VCaP (cell line): ENCODE measurements at regions not wholly inside any gene's neighbourhood (a gene's known extent, or its start where the extent isn't known, plus 50 kb on each side); places are given as distances from the start of the nearest gene placed in this dataset.

Experiments used
- H3K27ac ChIP-seq: fragments of 450-650 bp; 2 replicates; pipeline ENCODE4 v1.5.1; 2017
- TF ChIP-seq, protein P1 (sequence below): fragments of 450-650 bp; conservative IDR thresholded peaks from 2 replicates; pipeline ENCODE4 v1.5.1; 2017; ENCODE audit warnings: mild to moderate bottlenecking, moderate library complexity

DNA sequence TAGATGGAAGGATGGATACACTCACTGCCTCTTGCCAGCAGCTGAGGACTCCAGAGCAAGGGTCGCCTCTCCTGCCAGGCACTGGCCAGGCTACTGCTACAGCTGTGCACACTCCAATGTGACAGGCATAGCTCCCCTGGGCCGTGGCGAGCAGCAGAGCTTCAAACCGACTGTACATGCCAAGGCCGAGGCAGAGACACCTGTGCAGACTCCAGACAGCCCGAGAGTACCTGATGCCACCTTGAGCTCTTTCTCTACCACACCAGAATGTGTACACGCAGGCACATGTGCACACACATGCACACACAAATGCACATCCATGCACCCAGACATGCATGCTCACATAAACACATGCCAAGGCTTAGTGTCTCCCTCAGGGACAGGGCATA is 508.3 kb upstream of the MYT1L start:
- no peak overlapping the region for H3K27ac ChIP-seq
- TF ChIP-seq, protein P1, sequence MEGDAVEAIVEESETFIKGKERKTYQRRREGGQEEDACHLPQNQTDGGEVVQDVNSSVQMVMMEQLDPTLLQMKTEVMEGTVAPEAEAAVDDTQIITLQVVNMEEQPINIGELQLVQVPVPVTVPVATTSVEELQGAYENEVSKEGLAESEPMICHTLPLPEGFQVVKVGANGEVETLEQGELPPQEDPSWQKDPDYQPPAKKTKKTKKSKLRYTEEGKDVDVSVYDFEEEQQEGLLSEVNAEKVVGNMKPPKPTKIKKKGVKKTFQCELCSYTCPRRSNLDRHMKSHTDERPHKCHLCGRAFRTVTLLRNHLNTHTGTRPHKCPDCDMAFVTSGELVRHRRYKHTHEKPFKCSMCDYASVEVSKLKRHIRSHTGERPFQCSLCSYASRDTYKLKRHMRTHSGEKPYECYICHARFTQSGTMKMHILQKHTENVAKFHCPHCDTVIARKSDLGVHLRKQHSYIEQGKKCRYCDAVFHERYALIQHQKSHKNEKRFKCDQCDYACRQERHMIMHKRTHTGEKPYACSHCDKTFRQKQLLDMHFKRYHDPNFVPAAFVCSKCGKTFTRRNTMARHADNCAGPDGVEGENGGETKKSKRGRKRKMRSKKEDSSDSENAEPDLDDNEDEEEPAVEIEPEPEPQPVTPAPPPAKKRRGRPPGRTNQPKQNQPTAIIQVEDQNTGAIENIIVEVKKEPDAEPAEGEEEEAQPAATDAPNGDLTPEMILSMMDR, result no peak

DNA sequence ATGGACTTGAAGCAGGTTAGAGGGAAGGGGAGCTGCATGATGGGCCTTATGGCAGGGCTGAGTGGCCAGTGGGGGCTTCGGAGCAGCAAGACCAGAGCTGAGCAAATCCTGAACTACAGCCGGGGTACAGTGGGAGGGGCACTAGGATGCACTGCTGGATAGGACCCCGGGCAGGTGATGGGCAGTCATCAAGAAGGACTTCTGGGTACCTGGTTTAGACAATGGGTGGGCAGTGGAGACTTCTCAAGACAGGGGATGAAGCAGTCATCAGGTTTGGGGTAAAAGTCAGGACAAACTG is 507.4 kb upstream of the MYT1L start:
- TF ChIP-seq, protein P1, result no peak
- H3K27ac ChIP-seq, result no peak overlapping the region

DNA sequence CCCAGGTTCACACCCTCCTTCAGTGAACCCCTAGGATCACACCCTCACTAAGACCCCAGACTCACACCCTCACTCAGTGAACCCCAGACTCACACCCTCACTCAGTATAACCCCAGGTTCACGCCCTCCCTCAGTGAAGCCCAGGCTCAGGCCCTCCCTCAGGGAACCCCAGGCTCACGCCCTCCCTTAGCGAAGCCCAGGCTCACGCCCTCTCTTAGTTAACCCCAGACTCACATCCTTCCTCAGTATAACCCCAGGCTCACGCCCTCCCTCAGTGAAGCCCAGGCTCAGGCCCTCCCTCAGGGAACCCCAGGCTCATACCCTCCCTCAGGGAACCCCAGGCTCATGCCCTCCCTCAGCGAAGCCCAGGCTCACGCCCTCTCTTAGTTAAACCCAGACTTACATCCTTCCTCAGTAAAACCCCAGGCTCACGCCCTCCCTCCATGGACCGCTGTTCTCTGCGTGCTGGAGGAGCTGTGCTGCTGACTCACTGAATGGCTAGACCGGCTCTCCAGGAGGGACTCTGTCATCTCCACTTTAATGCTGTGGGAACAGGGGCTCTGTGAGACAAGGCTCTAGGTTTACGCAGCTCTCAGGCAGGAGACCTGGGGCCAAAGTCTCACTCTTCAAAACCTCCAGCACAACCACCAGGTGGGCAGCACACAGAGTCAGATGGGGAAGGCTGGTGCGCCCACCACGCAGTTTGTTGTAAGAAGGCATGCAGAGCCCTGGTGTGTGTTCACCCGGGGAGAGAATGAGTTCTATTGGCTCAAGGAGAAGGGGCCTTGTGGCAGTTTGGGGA is 506.9 kb upstream of the MYT1L start:
- H3K27ac ChIP-seq, result no peak overlapping the region
- TF ChIP-seq, protein P1, result no peak

DNA sequence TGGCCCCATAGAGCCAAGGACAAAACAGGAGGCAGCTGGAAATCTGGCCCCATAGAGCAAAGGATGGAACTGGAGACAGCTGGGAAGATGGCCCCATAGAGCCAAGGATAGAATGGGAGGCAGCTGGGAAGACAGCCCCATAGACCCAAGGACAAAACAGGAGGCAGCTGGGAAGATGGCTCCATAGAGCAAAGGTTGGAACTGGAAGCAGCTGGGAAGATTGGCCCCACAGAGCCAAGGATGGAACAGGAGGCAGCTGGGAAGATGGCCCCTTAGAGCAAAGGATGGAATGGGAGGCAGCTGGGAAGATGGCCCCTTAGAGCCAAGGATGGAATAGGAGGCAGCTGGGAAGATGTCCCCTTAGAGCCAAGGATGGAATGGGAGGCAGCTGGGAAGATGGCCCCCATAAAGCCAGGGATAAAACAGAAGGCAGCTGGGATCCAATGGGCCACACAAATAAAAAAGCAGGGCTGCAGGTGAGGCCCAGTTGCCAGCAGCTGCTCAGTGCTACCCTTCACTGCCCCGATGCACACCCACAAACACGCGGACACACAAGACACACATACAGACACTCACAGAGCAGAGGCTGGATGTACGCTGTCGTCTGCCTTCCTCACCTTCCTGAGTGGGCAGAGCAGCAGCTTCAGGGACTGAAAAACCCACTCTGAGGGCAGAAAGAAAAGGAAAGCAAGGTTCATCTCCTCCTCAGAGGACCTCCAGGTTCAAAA is 505.4 kb upstream of the MYT1L start:
- TF ChIP-seq, protein P1, result no peak

DNA sequence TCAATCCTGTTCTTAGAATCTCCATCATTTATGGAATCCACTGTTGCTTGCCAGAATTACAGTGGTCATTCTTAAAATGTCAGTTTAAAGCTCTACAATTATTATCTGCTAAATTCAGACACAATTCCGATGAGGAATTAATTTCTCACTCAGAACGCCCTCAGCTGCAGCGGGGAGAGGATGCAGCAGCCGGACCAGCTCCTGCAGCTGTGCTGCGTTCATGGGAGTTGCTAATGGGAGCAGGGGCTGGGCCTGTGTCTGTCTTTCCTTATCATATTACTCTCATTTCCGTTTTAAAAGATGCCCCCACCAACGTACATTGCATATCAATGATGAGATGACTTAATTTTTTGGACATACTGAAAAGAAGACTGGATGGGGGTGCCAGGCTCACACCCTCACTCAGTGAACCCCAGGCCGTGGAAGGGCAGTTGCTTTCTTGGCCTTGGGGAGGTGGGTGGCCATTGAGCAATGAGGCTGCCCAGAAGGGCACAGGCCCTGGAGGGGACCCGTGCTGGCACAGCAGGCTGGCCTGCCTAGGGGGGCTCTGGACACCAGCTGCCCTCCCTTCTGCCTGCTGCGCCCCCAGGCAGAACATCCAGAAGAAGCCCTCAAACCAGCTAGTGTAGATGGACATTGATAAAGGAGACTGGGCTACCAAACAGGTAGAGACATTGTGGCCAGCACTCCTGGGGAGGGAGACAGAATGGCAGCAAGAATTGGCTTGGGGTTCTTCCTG is 503.6 kb upstream of the MYT1L start:
- H3K27ac ChIP-seq, result no peak overlapping the region
- TF ChIP-seq, protein P1, result no peak

More for the DNA sequence above, 505.4 kb upstream of the MYT1L start:
- H3K27ac ChIP-seq, result no peak overlapping the region

DNA sequence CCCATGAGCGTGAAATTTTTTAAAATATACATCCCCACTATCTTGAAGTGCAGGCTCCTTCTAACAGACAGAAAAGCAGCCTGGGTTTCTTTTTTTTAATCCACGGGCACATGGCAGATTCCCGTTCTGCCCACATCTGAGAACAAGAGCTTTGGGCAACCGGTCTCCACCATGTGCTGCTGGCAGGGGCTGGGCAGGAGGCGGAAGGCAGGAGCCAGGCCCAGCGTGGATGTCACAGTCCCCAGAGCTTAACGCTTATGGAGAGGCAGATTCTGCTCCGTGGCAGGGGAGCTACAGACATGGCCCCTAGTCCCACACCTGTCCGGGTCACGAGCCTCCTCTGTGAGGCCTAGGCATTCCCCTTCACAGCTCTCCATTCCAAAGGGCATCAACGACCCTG is 503.0 kb upstream of the MYT1L start:
- no peak overlapping the region for H3K27ac ChIP-seq
- TF ChIP-seq, protein P1, result no peak

DNA sequence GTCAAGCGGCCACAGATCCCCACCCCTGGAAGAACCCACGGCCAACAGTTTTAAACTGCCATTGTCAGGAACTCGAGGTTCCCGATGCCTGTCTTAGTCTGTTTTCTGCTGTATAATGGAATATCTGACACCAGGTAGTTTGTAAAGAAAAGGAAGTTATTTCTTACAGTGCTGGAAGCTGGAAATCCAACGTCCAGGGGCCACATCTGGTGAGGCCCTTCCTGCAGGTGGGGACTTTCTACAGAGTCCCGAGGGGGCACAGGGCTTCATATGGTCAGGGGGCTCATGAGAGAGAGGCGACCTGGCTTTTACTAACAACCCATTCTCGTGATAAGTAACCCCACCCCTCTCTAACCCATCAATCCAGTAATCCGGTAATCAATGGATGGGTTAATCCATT is 501.6 kb upstream of the MYT1L start:
- TF ChIP-seq, protein P1, result no peak
- H3K27ac ChIP-seq, result no peak overlapping the region
